GM21619 (cell line): ENCODE measurements at regions not wholly inside any gene's neighbourhood (a gene's known extent, or its start where the extent isn't known, plus 50 kb on each side); places are given as distances from the start of the nearest gene placed in this dataset.
"Not testable (repeated sequence)": the region's sequence is repeated elsewhere in the genome, so short reads cannot be mapped to it uniquely, and the experiment has no call there.

ENCODE experiments used
- ATAC-seq: cut with Tn5 transposase; IDR thresholded peaks from one replicate; pipeline ENCODE4 v1.9.1; 2021; ENCODE audit not compliant: unreplicated experiment

DNA sequence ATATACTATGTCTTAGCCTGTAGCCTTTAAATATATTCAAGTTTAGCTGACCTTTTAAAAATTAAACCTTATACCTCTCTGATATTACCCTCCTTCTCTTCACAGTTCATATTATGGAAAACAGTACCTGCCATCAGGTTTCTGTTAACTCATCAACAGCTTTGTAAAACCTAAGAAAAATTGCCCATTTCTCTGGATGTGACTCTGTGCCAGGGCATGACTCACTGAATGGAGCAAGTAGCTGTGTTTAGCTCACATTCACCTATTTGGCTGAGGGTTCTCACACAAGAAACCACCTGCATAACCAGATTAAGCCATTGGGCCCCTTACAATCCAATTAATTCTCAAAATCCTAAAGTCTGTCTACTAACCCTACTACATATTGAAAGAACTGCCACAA is 678.8 kb upstream of the MARCKS start:
- ATAC-seq, result no peak

DNA sequence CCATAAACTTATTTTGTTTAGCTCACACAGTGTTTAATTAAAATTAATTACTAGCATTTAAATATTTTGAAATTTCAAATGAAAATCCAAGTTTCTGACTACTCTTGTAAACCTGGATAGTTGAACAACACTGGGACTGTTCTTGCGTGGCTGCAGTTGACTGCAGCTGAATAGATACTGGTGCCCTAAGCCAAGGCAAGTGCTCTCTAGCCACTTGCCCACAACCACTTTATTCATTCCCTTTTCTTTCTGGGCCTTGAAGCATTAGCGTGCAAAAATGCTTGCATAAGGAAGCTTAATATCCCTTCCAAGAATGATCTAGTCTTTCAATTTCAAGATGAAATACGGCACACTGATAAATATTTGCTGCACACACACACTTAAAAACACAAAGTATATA is 676.0 kb upstream of the MARCKS start:
- no peak for ATAC-seq

DNA sequence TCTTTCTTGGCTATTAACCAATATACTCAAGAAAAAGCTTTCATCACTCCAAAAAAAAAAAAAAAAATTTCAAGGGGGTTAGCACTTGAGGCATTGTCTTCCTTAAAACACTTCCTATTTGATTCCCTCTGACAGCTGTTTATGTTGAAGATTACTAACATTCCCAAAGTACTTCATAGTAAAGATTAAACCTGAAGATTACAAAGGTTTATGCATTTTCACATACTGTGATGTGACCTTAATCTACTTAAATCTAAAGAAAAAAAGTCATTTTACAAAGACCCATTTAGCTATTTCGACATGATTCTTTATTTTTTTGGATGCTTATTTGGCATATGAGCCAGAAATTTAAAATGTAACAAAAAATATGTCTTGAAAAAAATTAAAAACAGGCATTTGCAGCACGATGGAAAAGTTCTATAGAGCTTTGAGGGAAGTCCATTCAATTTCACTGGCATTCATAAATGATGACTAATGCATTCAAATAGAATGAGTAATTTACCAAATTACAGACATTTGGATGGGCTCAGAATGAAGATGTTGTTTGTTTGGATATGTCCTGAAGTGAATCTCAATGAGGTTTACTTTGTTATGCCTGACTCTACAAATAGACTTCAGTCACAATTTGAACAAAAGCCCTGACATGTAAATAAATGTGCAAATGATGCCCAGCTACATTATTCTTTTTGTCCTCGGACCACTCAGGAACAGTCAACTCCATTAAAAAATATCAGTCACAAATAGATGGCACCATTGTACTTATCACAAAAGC is 674.6 kb upstream of the MARCKS start:
- ATAC-seq, result no peak

DNA sequence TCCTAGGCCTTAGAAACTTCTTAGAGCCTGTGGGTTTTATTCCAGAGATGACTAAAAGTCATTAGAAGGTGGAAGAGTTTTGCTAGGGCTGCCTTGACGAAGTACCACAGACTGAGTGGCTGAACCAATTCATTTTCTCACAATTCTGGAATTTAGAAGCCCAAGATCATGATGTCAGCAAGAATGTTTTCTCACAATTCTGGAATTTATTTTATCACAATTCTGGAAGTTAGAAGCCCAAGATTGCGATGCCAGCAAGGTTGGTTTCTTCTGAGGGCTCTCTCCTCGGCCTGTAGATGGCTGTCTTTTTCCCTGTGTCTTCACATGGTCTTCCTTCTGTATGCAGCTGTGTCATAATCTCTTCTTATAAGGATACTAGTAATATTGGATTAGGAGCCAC is 672.9 kb upstream of the MARCKS start:
- no peak for ATAC-seq

DNA sequence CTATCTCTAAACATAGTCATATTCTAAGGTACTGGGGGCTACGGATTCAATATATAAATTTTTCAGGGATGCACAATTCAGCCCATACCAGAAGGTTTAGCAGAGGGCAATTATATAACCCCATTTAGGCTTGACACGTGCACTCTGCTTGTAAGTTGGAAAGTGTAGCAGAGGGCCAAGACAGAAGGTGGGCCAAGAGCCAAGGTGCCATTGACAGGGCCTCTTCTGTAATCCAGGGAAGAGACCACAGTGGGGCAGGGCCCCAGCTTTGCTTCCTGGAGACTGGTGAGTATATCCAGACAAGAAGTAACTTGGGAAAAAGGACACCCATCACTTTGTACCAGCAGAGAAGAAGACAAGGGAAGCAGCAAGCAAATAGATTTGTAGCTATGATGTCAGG is 672.4 kb upstream of the MARCKS start:
- ATAC-seq, result no peak

DNA sequence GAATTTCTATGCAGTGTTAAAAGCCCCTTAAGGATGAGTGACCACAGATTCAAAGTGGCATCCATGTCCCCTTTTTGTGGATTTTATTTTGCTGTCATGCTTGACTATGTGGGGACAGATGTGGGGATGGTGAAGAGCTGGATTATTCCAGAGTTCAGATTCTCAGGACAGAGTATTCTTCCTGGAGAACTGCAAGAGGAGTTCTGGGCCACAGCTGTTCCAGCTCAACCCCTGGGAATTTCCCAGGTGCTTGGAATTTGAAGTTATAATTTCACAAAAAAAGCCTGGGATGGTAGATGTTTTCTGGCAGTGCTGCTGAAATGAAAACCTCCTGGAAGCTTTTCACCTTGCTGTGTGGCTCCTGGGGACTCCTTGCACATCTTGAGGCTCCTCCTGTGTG is 671.8 kb upstream of the MARCKS start:
- no peak for ATAC-seq

DNA sequence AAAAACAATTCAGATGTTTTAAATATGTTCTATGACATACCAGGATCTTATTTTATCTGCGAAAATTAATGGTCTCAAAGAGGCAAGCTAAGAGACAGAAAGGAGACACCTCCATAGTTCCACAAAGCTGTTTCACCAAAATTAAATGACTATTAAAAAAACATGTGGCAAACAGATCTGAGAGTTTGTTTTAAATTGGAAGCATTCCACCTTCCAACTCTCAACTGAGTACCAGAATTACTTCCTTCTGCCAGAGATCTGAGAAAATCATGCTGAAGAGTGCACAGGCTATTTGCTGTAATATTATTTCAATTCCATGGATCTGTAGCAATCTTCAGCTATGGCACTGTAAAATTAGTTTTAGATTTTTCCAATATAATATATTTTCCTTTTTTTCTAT is 669.5 kb upstream of the MARCKS start:
- ATAC-seq, result no peak

DNA sequence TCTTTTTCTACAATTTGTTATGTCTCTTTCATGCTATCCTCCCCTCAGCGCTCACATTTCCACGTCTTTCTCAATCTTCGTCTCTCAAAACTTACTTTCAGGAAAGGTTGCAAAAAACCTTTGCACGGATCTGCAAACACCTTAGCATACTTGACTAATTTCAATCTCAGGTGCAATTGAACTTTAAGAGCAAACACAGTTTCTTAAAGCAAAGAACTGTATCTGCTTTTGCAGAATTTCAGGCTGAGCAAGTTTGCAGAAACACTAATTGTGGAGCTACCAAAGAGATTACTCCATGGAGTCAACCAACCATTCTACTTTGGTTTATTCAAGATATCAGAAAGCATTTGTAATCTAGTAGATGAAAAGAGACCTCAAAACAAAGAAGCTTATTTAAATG is 668.2 kb upstream of the MARCKS start:
- no peak for ATAC-seq

DNA sequence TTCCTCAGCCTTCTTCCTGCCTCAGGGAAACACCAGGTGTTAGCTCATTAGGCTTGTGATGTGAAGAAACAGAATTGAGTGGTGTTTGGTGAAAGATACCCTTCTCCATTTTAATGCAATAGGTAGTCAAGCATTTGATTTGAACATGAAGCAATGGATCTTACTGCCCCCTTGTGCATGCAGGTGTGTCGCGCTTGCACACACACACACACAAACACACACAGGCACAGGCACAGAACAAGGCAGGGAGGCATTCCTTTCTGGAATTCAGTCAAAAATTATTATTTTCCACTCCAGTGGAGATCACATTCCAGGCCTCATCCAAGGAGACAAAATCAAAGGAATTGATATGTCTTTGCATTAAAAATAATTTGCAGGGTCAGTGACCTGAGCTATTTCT is 667.0 kb upstream of the MARCKS start:
- ATAC-seq, result no peak

DNA sequence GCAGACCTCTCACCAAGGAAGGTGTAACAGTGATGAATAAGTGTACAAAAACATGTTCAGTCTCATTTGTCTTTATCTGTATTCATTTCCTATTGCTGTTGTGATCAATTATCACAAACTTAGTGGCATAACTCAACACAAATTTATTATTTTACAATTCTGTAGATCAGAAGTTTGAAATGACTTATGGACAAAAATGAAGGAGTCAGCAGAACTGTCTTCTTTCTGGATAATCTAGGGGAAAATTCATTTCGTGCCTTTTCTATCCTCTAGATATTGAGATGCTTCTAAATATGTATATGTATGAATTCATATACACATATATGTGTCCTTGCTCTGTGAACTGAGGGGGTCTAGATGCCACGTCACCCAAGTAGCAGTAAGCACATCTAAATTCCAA is 663.1 kb upstream of the MARCKS start:
- ATAC-seq, result no peak

DNA sequence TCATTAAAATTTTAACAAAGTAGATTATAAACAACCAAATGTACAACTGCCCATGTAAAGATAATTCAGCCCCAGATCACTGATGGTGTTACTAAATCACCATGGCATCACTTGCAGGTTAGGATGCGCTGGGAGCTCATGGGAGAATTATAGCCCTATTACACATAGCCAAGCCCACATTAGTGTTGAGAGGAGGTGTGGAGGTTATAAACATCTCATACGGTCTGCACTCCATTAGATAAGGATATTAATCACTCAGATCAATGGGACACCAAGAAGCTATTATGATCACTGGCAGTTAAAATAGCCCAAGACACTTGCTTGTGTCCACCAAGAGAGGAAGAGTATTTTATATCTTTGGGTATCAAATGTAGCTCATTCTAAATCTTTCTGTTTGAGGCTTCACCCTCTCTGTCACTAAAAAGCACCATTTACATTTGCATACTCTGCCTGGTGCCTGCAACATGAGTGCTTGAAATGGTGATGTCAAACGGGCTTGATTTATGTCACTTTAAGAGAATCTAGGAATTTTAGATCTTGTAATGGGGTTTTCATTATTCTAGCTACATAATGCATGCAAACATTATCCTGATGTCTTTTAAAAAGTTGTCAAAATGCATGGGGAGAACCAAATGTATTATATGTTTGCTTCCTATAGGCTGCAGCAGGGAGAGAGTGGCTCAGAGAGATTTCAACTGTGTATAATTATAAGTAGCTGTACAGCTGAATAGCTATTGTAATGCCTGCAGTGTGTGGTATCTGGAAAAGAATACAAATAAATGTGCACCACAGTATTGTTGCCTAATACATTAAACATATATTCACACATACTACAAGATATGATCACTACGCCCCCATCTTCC is 654.1 kb upstream of the MARCKS start:
- no peak for ATAC-seq

DNA sequence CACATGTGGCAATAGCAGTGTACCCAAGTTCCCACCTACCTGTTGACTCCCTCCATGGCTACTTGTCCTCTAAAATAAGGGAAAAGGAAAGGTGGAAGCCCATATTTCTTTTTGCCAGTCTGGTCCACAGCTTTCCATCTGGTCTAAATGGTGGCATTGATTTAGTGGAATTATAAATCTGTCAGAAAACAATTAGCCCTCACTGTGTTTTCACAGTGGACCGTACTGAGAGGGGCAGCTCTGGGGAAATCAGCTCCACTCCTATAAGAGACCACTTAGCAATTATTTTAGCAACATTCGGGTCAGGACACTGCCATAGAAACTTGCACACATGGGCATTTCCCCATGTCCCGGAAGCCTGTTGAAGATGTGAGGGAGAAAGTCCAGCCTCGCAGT is 653.4 kb upstream of the MARCKS start:
- no peak for ATAC-seq

DNA sequence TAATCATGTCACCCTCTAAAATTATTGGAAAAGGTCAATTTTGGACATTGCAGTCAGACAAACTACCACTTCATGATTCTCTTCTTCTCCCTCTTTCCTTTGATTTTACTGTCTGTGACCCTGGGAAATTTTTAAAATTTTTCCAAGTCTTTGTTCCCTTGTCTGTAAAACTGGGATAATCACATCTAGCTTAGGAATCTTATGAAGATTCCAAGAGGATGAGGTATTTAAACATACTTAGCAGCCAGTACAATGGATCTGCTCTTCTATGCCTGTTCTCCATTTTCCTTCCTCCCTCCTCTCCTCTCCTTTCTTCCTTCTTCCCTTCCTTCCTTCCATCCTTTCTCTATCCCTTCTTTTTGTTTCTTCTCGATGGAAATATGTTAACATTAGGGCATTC is 651.6 kb upstream of the MARCKS start:
- no peak for ATAC-seq

DNA sequence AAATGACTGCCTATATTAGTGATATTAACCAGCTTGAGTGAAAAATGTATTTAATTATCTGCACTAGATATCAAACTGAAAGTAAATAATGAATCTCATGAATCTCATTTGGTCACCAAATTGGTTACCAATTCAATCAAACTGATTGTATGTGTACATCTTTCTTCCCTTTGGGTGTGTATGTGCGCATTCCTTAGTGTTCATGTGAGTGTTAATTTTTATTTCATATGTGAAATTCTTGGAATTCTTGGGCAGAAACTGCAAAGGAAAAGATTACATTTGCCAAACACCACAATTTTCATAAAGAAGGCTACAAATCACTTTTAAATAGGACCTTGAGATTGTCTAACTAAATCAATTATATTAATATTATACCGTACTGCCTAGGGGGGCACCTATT is 648.4 kb upstream of the MARCKS start:
- ATAC-seq, result no peak

DNA sequence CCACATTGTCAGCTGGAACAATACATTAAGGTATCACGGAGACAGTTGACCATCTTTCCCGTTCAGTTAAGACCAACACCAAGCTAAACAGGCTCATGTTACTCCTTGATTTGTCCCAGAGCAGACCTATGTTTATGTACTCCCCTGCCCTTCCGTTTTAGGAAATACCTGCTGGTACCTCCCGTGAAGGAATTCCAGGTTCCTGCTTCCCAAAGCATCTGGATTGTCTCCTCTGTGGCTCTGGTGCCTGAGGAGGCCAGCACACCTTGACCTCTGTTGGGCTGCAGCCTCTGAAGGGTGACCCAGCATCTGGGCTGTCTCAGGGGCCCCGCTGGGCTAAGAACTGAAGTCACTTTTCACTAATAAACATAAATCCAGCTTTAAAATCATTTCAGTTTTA is 647.8 kb upstream of the MARCKS start:
- no peak for ATAC-seq

DNA sequence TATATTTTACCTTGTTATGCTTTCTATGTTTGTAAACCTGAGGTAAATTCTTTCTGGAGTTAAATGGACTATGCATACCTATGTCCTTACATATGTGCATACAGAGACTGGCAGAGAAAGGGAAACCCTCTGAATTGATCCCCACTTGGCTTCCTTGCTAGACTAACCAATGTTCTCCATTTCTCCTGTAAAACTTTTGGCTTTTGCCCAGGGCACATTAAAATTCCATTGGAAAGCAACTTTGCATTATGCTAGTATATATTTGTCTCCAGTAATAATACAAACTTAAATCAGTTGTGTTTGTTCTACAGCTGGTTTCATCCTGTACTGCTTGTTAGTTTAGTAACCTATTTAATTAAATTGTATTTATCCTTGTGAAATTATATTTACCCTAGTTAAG is 646.0 kb upstream of the MARCKS start:
- ATAC-seq, result no peak

DNA sequence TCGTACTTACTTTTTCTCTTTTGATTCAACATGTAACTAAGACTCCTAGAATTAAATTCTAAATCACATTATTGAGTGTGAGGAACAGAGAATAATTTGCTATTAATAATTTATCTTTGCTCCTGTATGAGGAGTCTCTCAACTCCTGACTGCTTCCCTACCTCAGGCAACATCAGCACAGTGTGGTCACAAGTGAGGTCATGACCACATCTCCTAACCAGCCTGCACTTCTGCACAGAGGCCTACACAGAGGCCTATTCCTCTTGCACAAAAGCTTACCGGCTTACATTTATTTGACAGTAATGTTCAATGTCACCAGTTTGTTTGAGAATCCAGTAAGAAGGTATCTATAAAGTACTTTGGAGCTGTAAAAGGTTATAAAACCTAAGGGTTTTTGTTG is 637.4 kb upstream of the MARCKS start:
- no peak for ATAC-seq

DNA sequence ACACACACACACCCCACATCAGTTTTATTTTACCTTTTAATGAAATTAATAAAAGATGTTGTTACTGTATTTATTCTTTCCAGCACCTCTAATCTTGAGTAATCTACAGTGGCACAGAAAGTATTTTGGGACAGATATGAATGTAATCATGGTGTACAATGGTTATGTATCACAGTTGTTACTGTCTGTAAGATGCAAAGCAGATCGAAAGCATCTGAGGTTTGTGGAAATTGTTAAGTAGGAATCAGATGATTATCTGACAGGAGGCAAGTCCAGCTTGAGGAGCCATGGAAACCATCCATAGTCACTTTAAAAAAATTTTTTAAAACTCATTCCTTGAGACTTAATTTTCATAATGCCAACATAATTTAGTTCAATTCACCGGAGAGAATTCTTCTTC is 636.3 kb upstream of the MARCKS start:
- ATAC-seq, result no peak

DNA sequence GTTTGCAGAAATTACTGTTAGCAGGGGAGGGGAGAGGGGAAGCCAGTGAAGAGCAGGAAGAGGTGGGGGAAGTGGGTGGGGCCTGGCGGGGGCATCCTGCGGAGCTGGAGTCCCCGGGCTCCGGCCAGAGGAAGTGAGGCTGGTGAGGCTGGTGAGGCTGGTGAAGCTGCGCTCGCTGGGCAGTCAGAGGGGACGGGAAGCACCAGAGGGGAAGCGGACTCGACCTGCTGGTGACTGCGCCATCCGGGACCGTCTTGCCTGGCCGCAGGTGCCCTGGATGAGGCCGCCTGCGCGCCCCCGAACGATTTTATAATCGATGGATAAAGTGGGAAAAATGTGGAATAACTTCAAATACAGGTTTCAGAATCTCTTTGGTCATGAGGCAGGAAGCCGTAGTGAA is 635.3 kb upstream of the MARCKS start:
- ATAC-seq, result no peak

DNA sequence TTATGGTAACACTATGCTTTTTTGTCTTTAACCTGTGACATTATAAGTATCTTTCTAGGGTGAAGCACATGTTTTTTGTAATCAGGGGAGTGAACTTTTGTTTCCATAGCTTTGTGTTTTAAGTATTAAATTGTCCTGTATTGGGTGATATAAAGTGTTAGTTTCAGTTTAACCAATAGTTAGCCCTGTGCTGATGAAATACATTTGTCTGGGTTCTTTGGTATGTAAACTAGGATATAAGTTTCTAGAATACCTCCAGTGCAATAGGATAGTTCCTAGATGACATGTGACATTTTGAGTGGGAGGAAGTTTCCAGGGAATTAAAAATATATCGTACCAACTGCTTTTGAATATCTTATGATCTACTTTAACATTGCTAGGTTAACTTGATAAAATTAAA is 611.0 kb upstream of the MARCKS start:
- ATAC-seq, result no peak

DNA sequence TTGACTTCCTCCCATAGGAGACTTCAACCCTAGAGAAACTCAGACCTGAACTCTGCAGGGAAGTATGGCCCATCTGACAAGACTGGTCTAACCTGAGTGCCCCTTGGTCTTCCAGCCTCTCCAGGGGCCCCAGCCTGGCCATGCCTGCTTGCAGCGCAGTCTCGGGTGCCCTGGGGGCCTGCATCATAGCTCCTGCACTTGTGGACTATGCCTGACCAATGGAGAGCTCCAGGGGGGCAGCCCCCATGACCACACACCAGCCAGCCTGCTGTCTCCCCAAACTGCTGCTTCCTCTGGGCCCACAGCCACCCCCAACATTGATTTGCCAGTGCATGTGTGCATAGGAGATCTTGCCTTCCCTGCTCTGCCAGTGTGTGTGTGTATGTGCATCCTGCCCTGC is 608.6 kb upstream of the MARCKS start:
- no peak for ATAC-seq

DNA sequence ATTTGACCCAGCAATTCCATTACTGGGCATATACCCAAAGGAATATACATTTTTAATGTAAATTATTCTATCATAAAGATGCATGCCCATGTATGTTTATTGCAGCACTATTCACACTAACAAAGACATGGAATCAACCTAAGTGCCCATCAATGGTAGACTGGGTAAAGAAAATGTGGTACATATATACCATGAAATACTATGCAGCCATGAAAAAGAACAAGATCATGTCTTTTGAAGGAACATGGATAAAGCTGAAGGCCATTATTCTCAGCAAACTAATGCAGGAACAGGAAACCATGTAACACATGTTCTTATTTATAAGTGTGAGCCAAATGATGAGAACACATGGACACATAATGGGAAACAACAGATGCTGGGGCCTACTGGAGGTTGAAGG is 603.0 kb upstream of the MARCKS start:
- not testable (repeated sequence) for ATAC-seq

DNA sequence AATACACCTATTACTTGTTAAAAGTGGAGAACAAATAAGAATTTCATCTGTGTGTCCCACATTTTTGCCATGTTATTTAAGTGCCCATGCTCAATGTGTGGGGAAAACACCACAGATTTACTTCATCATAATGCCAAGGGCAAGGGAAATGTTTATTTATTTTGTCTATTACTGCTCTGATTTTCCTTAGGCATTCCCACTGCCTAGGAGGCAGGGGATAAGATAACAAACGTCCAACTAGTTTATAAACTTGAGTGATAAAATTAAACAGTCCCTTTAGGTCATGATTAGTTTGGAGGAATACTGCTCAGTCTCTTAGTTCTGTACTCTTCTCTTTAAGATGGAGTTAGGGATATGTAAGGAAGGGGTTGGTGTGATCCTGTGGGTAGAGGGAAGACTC is 598.4 kb upstream of the MARCKS start:
- ATAC-seq, result no peak
